GM12864 (cell line): ENCODE measurements at regions not wholly inside any gene's neighbourhood (a gene's known extent, or its start where the extent isn't known, plus 50 kb on each side); places are given as distances from the start of the nearest gene placed in this dataset.

ENCODE experiments used
- DNase-seq: peaks from one replicate; pipeline ENCODE4 v3.0.0-alpha.2; 2011; ENCODE audit warnings: low read depth
- H3K4me3 ChIP-seq: 2 replicates; pipeline ENCODE4 v1.5.1; 2011; ENCODE audit warnings: mild to moderate bottlenecking, low read depth, low read length, control low read depth
- TF ChIP-seq, protein P1 (sequence below): IDR thresholded peaks from 2 replicates; pipeline ENCODE4 v1.5.1; 2011; ENCODE audit warnings: low read depth, mild to moderate bottlenecking, moderate library complexity, low read length, control low read depth, inconsistent platforms; ENCODE audit errors: missing control alignments

DNA sequence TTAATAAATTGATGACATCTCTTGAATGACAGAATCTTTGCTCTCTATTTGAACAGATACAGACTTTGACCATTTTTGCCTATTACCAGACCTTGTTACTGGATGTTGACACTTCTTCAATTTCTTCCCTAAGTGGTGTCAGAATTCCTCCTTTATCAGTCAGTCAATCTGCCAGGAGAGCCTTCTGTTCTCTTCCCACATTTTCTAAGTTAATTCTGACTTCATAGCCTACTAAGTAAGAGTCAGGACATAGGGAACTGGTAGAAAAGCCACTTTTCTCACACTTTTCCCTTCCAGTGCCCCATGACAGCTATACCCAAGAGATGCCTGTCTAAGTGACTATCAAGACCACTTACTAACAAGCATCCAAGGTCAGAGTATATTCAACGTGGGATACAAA lies 1187.5 kb upstream of the NXPH2 start:
- H3K4me3 ChIP-seq = no peak overlapping the region
- TF ChIP-seq, protein P1, sequence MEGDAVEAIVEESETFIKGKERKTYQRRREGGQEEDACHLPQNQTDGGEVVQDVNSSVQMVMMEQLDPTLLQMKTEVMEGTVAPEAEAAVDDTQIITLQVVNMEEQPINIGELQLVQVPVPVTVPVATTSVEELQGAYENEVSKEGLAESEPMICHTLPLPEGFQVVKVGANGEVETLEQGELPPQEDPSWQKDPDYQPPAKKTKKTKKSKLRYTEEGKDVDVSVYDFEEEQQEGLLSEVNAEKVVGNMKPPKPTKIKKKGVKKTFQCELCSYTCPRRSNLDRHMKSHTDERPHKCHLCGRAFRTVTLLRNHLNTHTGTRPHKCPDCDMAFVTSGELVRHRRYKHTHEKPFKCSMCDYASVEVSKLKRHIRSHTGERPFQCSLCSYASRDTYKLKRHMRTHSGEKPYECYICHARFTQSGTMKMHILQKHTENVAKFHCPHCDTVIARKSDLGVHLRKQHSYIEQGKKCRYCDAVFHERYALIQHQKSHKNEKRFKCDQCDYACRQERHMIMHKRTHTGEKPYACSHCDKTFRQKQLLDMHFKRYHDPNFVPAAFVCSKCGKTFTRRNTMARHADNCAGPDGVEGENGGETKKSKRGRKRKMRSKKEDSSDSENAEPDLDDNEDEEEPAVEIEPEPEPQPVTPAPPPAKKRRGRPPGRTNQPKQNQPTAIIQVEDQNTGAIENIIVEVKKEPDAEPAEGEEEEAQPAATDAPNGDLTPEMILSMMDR = no peak
- no peak for DNase-seq

- TF ChIP-seq, protein P1 = no peak
- no peak for DNase-seq
- no peak overlapping the region for H3K4me3 ChIP-seq
Measured at GRCh38 chr2:139964721-139965440, 1184.7 kb upstream of the NXPH2 start.

GRCh38 chr2:139963863-139964355 lies 1183.7 kb upstream of the NXPH2 start:
- no peak overlapping the region for H3K4me3 ChIP-seq
- TF ChIP-seq, protein P1 = no peak
- DNase-seq = no peak

GRCh38 chr2:139949242-139949972 lies 1169.2 kb upstream of the NXPH2 start:
- DNase-seq = no peak
- TF ChIP-seq, protein P1 = no peak
- no peak overlapping the region for H3K4me3 ChIP-seq

GRCh38 chr2:139946690-139947089 lies 1166.5 kb upstream of the NXPH2 start:
- TF ChIP-seq, protein P1 = no peak
- H3K4me3 ChIP-seq = no peak overlapping the region
- DNase-seq = no peak

GRCh38 chr2:139940686-139941085 lies 1160.5 kb upstream of the NXPH2 start:
- no peak for DNase-seq
- H3K4me3 ChIP-seq = no peak overlapping the region
- TF ChIP-seq, protein P1 = no peak
